Stimulated activated CD4-positive, alpha-beta T cell treated with anti-CD3 and anti-CD28 coated beads, TNF-alpha, amount 100 ng/mL, for 4 hours (primary cell): ENCODE measurements at regions not wholly inside any gene's neighbourhood (a gene's known extent, or its start where the extent isn't known, plus 50 kb on each side); places are given as distances from the start of the nearest gene placed in this dataset.

Experiments used
- DNase-seq, 3 experiments: peaks; one replicate each; pipeline ENCODE4 v3.0.0-alpha.2; 2020; ENCODE audit warnings: low read depth in 3 of 3

GRCh38 chr6:156725712-156726111, 51.5 kb upstream of the ARID1B start:
- no peak for DNase-seq

- DNase-seq, result no peak
Observed at GRCh38 chr6:156720691-156721685, 56.2 kb upstream of the ARID1B start.

- peak; percentile 45 to 60 (median 56) for DNase-seq
Observed at GRCh38 chr6:156719720-156720563, 57.2 kb upstream of the ARID1B start.

GRCh38 chr6:156719395-156719719, 57.8 kb upstream of the ARID1B start:
- DNase-seq, result no peak

- DNase-seq, result no peak
Observed at GRCh38 chr6:156718647-156719394, 58.4 kb upstream of the ARID1B start.

- DNase-seq, result no peak
Observed at GRCh38 chr6:156717542-156717941, 59.6 kb upstream of the ARID1B start.

GRCh38 chr6:156715839-156716238, 61.3 kb upstream of the ARID1B start:
- DNase-seq, result no peak

- DNase-seq, result no peak
Observed at GRCh38 chr6:156713548-156713947, 63.6 kb upstream of the ARID1B start.

- no peak for DNase-seq
Observed at GRCh38 chr6:156710479-156710878, 66.7 kb upstream of the ARID1B start.

GRCh38 chr6:156707818-156708217, 69.4 kb upstream of the ARID1B start:
- no peak for DNase-seq

- DNase-seq, result no peak
Observed at GRCh38 chr6:156703719-156704118, 73.5 kb upstream of the ARID1B start.

- DNase-seq, result no peak
Observed at GRCh38 chr6:156701966-156702365, 75.2 kb upstream of the ARID1B start.

GRCh38 chr6:156700440-156701057, 76.6 kb upstream of the ARID1B start:
- no peak for DNase-seq

- no peak for DNase-seq
Observed at GRCh38 chr6:156699935-156700334, 77.2 kb upstream of the ARID1B start.

GRCh38 chr6:156699017-156699421, 78.2 kb upstream of the ARID1B start:
- DNase-seq, result no peak

- no peak for DNase-seq
Observed at GRCh38 chr6:156698239-156699016, 78.8 kb upstream of the ARID1B start.

- DNase-seq, result no peak
Observed at GRCh38 chr6:156697225-156697830, 79.8 kb upstream of the ARID1B start.

- no peak for DNase-seq
Observed at GRCh38 chr6:156695742-156696141, 81.4 kb upstream of the ARID1B start.

- no peak for DNase-seq
Observed at GRCh38 chr6:156694679-156695078, 82.5 kb upstream of the ARID1B start.

- no peak for DNase-seq
Observed at GRCh38 chr6:156691018-156691417, 86.2 kb upstream of the ARID1B start.
